ENCODE measurements at regions not wholly inside any gene's neighbourhood (a gene's known extent, or its start where the extent isn't known, plus 50 kb on each side); places are given as distances from the start of the nearest gene placed in this dataset.
"Not testable (repeated sequence)": the region's sequence is repeated elsewhere in the genome, so short reads cannot be mapped to it uniquely, and the experiment has no call there.

DNA sequence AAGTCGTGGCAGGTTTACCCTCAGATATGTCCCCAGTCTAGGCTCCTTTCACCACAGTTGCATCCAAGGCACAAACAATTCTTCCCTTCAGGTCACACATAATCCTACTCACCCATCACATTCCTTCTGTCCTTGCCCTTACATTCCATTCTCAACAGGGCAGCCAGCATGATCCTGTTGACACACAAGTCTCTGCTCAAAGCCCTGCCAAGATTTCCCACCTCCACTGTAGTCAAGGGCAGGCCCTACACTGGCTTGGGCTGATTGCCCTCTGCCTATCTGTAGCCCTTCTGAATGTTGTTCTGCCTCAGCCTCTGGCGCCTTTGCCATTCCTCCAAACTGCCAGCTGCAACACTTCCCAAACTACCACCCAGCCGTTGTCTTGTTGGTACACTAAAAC is 187.9 kb upstream of the AKR1E2 start:
- DNase-seq (ENCODE audit: low spot score): no peak

- no peak for DNase-seq (ENCODE audit: low spot score)
These were observed 188.3 kb upstream of the AKR1E2 start for GRCh38 chr10:4637657-4638056.

DNA sequence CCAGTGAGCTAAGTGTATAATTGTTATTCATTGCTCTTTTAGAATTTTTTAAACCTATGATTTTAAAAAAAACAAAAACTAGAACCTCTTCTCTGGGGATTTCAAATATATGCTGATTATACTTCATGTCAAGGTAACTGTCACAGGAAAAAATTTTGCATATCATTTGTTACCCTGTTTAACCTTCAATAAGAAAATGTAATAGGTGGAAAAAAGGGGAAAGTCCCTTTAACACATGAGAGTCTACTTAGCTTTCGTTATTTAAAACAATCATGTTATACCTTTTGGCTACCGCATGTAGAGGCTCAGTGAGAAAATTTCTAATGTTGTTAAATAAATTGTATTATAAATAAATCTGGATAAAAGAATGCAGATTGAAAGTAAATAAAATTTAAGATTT is 190.1 kb upstream of the AKR1E2 start:
- no peak for DNase-seq (ENCODE audit: low spot score)

DNA sequence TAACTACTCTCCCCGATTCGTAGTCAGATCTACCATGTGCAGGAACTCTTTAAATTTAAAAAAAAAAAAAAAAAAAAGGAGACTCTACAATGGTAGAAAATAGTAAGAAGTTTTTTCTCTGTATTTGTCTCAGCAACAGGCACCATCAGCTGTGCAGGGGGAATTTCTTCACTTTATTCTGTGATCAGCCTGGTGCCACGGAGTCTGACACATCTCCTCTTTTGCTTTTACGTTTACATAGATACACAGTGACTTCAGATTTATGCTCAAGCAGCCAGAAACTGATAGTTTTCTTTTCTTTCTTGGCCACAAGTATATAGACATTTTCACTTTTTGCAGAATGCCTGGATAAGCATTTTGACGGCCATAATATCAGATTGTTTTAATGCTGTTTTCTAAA is 190.6 kb upstream of the AKR1E2 start:
- DNase-seq (ENCODE audit: low spot score): no peak

GRCh38 chr10:4633776-4634175 is 192.2 kb upstream of the AKR1E2 start:
- DNase-seq (ENCODE audit: low spot score): no peak

DNA sequence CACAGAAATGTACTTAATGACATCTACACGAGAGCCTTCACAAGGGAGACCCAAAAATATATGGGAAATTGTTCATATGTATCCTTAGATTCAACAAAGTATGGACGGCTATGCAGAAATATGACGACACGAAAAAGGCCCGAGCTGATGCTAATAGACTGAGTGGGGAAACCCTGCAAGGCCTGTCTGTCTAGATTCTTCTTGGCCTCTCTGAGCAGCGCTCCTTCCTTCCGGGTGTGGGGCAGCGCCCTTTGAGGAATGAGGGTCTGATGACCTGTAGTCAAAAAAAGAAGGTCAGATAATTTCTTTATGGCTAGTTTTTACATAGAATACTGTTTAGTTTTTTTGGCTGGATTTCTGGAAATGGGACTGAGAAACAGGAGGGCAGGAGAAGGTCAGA is 192.8 kb upstream of the AKR1E2 start:
- DNase-seq (ENCODE audit: low spot score): no peak

- no peak for DNase-seq (ENCODE audit: low spot score)
These were observed 193.2 kb upstream of the AKR1E2 start for GRCh38 chr10:4632757-4633156.

DNA sequence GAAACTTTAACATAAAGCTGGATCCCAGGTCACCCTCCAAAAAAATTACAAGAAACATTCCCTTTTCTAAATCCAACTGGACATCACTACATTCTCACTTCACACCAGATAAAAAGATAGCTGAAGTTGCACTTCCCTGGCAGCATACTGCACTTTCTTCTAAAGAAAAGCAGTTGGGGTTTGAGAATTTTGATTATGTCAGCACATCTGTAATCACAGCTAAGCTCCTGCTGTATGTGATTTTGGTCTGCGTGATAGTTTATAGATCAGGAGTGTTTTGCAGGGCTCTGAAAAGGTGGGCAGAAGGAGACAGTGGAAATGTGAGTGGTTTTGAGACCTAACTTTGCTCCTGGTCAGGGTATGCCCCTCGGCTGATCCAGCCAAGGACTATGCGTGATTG is 199.1 kb upstream of the AKR1E2 start:
- no peak for DNase-seq (ENCODE audit: low spot score)

- no peak for DNase-seq (ENCODE audit: low spot score)
These were observed 202.1 kb upstream of the AKR1E2 start for GRCh38 chr10:4623757-4624420.

DNA sequence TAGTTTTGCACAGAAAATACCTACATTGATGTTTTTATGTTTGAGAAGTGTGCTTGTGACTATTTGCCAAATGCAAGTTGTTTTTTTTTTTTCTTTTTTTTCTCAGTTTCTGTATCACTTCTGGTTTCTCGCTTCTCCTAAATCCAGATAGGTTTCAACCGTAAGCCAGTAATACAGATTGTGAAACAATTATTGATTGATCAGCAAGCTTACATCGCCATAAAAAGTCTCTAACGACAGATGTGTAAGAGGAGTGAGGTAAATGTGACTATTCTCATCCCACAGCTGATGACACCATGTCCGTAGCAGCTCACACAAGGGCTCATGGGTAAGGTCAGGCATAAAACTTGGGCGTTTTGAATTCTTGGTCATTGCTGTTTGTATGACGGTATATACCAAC is 202.8 kb upstream of the AKR1E2 start:
- no peak for DNase-seq (ENCODE audit: low spot score)

DNA sequence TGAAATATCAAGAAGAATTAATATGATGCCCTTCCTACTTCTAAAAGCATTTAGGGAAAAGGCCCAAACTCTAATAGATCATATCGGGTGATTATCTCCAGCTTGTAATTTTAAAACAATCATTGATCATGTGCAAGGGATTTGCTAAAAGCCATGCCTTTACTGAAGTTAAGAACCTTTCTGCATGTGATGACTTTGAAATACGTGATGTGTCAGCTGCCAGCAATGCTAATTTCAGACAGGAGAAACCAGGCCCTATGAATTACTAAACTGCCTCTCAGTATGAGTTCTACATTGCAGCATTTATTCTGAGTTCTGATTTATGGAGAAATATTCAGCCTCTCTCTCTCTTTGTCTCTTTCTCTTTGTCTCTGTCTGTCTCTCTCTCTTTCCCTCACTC is 203.6 kb upstream of the AKR1E2 start:
- no peak for DNase-seq (ENCODE audit: low spot score)

- DNase-seq (ENCODE audit: low spot score): no peak
These were observed 208.4 kb upstream of the AKR1E2 start for GRCh38 chr10:4617589-4617988.

- no peak for DNase-seq (ENCODE audit: low spot score)
These were observed 211.0 kb upstream of the AKR1E2 start for GRCh38 chr10:4615042-4615441.

DNA sequence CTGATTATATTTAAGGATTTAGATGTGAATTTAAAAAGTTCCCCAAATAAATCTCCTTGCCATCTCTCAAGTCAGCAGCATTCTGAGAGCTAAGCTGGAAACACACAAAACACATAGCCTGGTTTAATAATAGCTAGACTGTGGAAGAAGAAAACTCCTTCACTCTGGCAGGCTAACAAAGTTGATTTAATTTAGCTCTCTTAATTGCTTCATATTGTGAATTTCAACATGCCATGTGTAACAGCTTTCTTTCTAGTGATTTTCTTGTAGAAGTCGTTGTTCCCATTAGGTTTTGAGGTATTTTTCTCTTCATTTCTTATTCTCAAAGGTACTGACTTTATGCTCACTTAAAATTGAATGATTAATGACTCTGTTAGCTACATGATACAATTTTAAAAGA is 216.8 kb upstream of the AKR1E2 start:
- DNase-seq (ENCODE audit: low spot score): no peak

DNA sequence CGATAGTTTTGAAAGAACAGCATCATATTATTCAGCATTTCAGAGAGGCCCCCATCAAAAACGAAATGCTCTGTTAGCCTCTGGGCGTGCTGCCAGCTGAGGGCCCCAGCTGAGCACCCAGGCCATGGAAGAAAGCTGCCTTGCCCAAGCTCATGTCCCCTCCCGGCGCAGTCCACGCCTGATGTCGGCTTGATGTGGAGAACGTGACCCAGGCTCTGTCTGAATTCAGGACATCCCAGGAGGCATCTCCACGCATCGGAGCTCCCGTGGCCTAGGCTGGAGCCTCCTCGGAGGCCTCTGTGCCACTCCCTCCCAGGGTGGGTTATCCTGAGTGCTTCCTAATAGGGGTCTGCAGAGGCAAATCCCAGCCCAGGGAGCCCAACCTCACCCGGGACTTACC is 218.3 kb upstream of the AKR1E2 start:
- DNase-seq (ENCODE audit: low spot score): no peak

DNA sequence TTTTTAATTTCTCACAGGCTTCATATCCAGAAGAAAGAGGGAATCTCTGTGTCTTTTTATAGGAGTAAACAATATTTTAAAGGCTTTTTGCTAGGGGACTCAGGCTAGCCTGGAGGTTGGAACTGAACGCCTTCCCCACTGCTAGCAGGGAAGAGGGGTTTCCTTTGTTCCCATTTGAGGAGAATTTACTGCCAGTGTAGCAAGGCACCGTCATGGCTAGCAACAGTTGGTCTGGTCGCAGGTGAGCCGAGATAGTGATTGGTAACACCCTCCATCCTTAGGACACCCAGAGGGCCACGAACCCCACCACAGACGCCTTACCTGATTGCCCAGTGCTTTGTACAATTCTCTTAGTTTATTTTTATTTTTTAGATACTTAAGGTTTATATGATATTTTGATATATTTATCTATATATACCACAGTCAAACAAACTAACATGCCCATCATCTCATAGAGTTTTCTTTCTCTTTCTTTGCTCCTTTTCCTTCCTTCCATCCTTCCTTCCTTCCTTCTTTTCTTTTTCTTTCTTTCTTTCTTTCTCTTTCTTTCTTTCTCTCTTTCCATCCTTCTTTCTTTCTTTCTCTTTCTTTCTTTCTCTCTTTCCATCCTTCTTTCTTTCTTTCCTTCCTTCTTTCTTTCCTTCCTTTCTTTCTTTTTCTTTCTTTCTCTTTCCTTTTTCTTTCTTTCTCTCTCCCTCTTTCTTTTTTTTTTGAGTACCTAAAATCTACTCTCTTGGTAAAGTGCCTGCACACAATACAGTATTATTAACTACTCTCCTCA is 219.0 kb upstream of the AKR1E2 start:
- DNase-seq (ENCODE audit: low spot score): no peak

DNA sequence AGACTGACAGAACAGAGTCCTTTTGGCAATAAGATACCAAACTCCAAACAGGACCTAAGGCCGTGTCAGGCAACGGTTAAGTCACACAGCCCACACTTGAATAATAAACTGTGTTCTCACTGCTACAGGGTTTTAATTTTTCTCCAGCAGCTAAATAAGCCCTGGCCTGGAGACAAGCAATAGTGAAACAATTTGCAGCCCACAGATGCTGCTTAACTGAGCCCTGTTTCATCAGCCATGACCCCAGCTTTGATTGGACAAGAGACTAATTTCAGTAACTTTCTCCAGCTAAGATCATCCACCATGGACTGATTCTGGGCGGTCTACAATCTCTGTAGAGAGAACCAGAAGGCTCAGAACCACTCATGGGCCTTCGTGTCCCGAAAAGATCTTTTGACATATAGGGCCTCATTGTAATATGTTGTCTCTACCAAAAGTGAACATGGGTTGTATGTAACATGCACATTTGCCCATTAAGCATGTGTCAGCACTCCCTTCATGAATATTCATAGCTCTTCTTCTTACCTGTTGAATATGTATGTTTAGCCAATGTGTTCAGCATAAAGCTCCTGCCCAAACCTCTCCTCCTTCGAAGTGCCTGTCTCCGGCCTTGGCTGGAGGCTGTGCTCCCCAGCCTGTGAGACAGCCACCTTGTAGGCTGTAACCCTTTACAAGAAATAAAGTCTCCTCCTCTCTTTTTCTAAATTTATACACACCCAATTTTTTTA is 223.1 kb upstream of the AKR1E2 start:
- DNase-seq (ENCODE audit: low spot score): no peak

GRCh38 chr10:4599471-4599870 is 226.5 kb upstream of the AKR1E2 start:
- DNase-seq (ENCODE audit: low spot score): no peak

- DNase-seq (ENCODE audit: low spot score): not testable (repeated sequence)
These were observed 228.1 kb upstream of the AKR1E2 start for GRCh38 chr10:4597898-4598297.

DNA sequence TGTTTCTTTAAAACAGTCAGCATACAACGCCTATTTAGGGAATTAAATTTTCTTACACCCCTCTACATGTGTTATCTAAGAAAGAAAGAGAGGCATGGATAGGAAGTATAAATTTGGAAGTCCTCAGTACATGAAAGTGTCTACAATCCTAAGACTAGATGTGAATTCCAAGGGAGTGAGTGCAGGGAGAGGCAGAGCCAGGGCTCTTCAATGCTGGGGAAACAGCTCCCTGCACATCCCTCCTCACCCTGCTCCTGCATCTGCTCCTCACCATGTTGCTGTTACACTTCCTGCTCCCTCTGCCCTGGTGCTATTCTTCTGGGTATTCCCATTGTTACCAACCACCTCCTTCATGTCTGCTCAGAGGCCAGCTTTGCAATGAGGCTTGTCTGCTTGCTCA is 229.1 kb upstream of the AKR1E2 start:
- DNase-seq (ENCODE audit: low spot score): no peak

- DNase-seq (ENCODE audit: low spot score): no peak
These were observed 230.2 kb upstream of the AKR1E2 start for GRCh38 chr10:4595719-4596319.

DNA sequence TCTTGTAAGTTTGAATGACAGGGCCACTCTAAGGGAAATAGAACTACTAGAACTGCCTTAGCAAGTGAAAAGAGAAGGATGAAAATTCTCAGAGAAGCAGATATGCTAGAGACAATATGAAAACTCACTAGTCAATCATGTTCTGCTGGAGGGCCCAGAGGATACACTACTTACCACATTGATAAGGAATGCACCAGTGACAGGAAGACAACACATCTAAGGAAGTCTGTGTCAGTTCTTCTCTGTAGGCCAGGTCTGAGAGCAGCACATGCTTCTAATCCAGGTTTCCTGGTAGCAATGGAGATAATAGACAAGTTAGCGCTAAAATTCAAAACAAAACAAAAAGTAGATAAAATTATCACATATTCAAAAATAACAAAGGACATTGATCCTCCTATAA is 235.2 kb upstream of the AKR1E2 start:
- DNase-seq (ENCODE audit: low spot score): no peak

- no peak for DNase-seq (ENCODE audit: low spot score)
These were observed 237.2 kb upstream of the AKR1E2 start for GRCh38 chr10:4588824-4589223.
